Astrocyte (in vitro differentiated cells and primary cell): ENCODE measurements at regions not wholly inside any gene's neighbourhood (a gene's known extent, or its start where the extent isn't known, plus 50 kb on each side); places are given as distances from the start of the nearest gene placed in this dataset.

ENCODE experiments used
- EZH2 ChIP-seq: IDR thresholded peaks from 2 replicates; pipeline ENCODE4 v1.6.1; 2012; ENCODE audit warnings: mild to moderate bottlenecking, low read length, inconsistent platforms; ENCODE audit not compliant: insufficient read depth
- TF ChIP-seq, protein P1 (sequence below): IDR thresholded peaks from 2 replicates; pipeline ENCODE4 v1.5.1; 2011; ENCODE audit warnings: low read depth, mild to moderate bottlenecking, inconsistent platforms, low read length, moderate library complexity; ENCODE audit not compliant: insufficient read depth

DNA sequence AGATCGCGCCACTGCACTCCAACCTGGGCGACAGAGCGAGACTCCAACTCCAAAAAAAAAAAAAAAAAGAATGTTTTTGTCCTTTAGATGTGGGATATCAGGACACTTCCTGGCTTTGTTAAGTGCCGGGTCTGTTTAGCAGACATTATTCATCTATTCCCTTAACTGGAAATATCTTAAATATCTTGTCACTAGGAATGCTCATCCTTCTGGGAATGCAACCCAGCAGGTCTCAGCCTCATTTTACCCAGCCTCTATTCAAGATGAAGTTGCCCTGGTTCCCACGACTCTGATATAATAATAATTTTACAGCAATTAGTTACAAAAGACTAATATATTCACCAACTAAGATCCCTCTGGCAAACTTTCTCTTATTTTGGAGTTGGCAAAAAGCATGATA, 260.9 kb upstream of the SLITRK3 start:
- TF ChIP-seq, protein P1, sequence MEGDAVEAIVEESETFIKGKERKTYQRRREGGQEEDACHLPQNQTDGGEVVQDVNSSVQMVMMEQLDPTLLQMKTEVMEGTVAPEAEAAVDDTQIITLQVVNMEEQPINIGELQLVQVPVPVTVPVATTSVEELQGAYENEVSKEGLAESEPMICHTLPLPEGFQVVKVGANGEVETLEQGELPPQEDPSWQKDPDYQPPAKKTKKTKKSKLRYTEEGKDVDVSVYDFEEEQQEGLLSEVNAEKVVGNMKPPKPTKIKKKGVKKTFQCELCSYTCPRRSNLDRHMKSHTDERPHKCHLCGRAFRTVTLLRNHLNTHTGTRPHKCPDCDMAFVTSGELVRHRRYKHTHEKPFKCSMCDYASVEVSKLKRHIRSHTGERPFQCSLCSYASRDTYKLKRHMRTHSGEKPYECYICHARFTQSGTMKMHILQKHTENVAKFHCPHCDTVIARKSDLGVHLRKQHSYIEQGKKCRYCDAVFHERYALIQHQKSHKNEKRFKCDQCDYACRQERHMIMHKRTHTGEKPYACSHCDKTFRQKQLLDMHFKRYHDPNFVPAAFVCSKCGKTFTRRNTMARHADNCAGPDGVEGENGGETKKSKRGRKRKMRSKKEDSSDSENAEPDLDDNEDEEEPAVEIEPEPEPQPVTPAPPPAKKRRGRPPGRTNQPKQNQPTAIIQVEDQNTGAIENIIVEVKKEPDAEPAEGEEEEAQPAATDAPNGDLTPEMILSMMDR: no peak
- no peak for TF ChIP-seq EZH2
